Fibroblast of the aortic adventitia (primary cell): ENCODE measurements at regions not wholly inside any gene's neighbourhood (a gene's known extent, or its start where the extent isn't known, plus 50 kb on each side); places are given as distances from the start of the nearest gene placed in this dataset.
"Not testable (repeated sequence)": the region's sequence is repeated elsewhere in the genome, so short reads cannot be mapped to it uniquely, and the experiment has no call there.

Experiments
- DNase-seq: peaks from one replicate; pipeline ENCODE4 v3.0.0-alpha.2; 2010; ENCODE audit warnings: low read depth
- H3K4me3 ChIP-seq: 2 replicates; pipeline ENCODE4 v1.5.1; 2011; ENCODE audit warnings: low read depth, mild to moderate bottlenecking, control low read depth, low read length, moderate library complexity
- TF ChIP-seq, protein P1 (sequence below): IDR thresholded peaks from 2 replicates; pipeline ENCODE4 v1.5.1; 2011; ENCODE audit warnings: mild to moderate bottlenecking, low read length, control low read depth, inconsistent platforms; ENCODE audit not compliant: insufficient read depth

DNA sequence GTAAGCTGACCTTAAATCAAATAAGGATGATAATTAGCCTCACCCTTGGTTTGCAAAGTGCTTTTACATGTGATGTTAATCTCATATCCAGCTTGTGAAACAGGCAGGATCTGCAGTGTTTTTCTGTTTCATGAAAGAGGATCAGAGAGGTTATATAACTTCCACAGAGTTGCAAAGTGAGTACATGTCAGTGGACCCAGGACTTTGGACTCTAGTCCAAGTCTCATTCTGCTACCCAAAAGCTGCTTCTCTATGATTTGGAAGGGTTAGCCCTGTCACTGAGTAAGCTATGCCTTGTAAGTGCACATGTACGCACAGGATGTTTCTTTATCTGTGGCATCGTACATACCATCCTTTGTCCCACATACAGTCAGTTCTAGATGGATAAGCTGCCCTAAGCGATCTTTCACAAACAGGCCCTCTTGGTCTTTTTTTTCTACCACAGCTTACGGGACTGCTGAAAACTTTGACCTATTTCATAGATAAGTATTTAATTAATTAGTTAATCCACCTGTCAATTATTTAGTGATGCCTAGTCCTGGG, 322.9 kb downstream of the TMEM38B start:
- TF ChIP-seq, protein P1, sequence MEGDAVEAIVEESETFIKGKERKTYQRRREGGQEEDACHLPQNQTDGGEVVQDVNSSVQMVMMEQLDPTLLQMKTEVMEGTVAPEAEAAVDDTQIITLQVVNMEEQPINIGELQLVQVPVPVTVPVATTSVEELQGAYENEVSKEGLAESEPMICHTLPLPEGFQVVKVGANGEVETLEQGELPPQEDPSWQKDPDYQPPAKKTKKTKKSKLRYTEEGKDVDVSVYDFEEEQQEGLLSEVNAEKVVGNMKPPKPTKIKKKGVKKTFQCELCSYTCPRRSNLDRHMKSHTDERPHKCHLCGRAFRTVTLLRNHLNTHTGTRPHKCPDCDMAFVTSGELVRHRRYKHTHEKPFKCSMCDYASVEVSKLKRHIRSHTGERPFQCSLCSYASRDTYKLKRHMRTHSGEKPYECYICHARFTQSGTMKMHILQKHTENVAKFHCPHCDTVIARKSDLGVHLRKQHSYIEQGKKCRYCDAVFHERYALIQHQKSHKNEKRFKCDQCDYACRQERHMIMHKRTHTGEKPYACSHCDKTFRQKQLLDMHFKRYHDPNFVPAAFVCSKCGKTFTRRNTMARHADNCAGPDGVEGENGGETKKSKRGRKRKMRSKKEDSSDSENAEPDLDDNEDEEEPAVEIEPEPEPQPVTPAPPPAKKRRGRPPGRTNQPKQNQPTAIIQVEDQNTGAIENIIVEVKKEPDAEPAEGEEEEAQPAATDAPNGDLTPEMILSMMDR = no peak
- no peak for DNase-seq
- no peak overlapping the region for H3K4me3 ChIP-seq

DNA sequence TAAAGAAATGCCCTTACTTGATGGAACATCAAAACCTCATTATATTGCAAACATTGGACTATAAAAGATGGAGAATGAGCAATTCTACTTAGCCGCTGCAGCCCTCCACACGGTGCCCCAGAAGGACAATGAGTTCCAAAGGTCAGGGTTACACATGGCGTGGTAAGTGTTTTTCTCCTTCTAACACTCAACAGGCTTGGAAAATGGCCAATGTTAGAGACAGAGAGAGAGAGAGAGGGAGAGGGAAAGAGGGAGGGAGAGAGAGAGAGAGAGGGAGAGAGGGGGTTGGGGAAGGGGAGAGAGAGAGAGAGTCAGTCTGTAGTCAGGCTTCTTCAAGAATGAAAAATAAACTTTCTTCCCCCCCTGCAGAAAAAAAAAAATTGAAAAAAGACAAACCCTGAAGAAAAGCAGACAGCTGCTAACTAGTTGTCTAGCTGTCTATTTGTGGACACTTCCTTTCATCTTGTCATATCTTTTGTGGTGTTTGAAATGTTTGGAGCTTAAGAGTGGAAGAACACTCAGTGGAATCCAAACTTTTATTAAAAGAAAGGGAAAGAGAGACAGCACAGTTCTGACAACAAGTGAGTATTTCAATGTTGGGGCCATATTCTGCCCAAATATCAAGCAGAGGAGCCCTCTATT, 324.8 kb downstream of the TMEM38B start:
- TF ChIP-seq, protein P1 = no peak
- no peak for DNase-seq

DNA sequence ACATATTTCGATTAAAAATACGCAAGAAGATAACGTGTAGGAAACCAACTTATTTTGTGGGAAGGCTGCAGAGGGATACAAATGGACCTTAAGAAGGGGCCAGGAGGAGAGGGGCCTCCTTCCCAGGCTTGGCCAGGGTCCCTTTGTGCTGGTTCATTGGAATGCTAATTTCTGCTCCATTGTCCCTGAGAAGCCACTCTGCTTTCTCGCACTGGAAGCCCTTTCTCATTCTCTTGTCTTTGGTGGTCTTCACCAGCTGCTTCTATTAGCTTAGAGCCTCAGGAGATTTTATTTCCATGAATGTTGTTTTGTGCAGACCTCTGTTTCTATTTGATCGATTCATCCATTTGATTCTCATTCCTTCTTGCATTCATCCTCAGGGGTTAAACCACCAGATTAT, 325.4 kb downstream of the TMEM38B start:
- H3K4me3 ChIP-seq = no peak overlapping the region
- DNase-seq = no peak
- TF ChIP-seq, protein P1 = no peak

More for the DNA sequence above, 324.8 kb downstream of the TMEM38B start:
- H3K4me3 ChIP-seq = no peak overlapping the region

DNA sequence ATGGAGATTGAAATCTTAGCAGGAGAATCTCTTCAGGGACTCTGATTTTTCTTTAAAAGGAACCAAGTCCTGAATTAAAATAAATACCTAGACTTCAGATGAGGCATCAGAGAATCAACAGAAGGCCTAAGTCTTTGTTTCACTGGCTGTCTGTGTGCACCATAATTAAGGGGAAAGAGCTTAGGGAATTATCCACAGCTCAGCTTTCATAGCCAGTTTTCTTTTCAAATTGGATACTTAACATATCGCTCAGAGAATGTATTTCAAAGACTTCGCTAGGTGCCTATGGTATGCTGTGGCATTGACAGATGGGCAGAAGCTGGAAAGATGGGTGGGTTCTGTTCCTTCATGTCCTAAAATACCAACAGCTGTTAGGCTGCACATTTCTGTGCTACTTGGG, 325.8 kb downstream of the TMEM38B start:
- TF ChIP-seq, protein P1 = no peak
- H3K4me3 ChIP-seq = no peak overlapping the region
- no peak for DNase-seq

DNA sequence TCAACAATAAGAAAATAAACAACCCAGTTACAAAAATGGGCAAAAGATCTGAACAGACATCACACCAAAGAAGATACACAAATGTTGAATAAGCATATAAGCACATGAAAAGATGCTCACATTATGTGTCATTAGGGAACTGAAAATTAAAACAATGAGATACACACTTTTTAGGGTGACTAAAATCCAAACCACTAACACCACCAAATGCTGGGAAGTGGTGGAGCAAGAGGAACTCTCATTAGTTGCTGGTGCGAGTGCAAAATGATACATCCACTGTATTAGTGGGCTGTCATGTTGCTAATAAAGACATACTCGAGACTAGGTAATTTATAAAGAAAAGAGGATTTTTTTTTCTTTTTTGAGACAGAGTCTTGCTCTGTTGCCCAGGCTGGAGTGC, 329.1 kb downstream of the TMEM38B start:
- TF ChIP-seq, protein P1 = no peak
- H3K4me3 ChIP-seq = no peak overlapping the region
- no peak for DNase-seq

DNA sequence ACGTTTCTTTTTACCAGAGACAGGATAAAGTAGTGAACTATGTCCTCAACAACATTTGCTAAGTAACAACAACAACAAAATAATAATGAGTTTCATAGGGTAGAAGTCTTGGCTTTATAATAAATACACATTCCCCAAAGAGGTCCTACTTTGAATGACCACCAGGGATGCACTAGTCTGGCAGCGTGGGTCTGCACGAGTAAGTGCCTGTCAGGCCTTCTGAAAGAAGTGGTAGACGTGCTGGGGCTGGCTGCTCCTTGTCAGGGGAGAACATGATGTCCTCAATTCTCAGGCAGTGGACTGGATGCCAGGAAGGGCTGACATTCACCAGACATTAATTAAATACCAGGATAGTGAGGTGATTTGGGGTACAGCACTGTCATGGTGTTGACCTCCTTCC, 331.1 kb downstream of the TMEM38B start:
- no peak overlapping the region for H3K4me3 ChIP-seq
- no peak for DNase-seq
- TF ChIP-seq, protein P1 = no peak

DNA sequence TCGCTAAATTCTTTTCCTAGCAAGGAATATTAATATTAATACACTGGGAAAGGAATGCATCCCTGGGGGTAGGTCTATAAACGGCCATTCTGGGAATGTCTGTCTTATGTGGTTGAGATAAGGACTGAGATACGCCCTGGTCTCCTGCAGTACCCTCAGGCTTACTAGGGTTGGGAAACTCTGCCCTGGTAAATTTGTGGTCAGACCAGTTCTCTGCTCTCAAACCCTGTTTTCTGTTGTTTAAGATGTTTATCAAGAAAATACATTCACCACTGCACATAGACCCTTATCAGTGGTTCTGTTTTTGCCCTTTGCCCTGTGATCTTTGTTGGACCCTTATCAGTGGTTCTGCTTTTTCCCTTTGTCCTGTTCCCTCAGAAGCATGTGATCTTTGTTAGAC, 335.8 kb downstream of the TMEM38B start:
- DNase-seq, H3K4me3 ChIP-seq: not testable (repeated sequence)
